ENCODE measurements at regions not wholly inside any gene's neighbourhood (a gene's known extent, or its start where the extent isn't known, plus 50 kb on each side); places are given as distances from the start of the nearest gene placed in this dataset.
A peak's percentile ranks its signal among the peaks of the same experiment; 100 is the strongest.

DNA sequence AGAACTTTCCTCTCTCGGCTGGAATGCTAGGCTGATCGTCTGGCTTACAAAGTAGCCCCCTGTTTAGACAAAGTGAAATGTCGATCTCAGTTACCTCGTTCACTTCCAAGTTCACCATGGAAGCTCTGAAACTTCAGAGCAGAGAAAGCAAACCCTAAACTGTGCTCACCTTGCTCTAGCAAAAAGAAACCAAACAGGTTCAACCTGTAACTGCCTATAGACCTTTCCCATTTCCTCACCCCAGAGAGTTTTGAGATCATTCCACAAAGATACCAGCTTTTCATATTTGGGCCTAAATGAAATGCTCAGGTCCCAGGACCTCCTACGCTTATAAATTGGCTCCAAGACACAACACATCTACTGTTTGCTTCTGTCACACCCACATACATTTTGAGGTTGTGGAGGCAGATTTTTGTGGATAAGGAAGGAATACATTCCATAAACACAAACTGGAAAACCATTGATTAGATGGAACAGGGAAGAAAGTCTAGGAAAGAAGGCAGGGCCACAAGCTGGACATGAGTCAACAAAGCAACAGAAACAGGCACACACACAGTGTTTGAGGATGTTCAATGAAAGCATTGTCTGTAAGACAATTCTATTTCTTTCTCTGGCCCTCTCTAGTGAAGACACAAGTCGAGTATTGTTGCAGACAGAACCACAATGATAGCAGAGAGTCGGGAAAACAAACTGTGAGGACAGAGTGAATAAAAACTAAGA lies 52.8 kb upstream of the TGIF1 start:
- TF ChIP-seq, protein P1, sequence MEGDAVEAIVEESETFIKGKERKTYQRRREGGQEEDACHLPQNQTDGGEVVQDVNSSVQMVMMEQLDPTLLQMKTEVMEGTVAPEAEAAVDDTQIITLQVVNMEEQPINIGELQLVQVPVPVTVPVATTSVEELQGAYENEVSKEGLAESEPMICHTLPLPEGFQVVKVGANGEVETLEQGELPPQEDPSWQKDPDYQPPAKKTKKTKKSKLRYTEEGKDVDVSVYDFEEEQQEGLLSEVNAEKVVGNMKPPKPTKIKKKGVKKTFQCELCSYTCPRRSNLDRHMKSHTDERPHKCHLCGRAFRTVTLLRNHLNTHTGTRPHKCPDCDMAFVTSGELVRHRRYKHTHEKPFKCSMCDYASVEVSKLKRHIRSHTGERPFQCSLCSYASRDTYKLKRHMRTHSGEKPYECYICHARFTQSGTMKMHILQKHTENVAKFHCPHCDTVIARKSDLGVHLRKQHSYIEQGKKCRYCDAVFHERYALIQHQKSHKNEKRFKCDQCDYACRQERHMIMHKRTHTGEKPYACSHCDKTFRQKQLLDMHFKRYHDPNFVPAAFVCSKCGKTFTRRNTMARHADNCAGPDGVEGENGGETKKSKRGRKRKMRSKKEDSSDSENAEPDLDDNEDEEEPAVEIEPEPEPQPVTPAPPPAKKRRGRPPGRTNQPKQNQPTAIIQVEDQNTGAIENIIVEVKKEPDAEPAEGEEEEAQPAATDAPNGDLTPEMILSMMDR (conservative IDR thresholded peaks at IDR 0.05; ENCODE audit: low read depth): no peak
- DNase-seq (ENCODE audit: low spot score): peak; percentile 15
- CTCF ChIA-PET: interaction anchor here (1.0 kb wide), 1 partner anchor 17 kb away, joined by 3 read pairs; no protein-coding TSS in a partner anchor
- no peak overlapping the region for H3K27ac ChIP-seq
- POLR2A ChIA-PET (ENCODE audit: low non-redundant PET): no interaction called here

DNA sequence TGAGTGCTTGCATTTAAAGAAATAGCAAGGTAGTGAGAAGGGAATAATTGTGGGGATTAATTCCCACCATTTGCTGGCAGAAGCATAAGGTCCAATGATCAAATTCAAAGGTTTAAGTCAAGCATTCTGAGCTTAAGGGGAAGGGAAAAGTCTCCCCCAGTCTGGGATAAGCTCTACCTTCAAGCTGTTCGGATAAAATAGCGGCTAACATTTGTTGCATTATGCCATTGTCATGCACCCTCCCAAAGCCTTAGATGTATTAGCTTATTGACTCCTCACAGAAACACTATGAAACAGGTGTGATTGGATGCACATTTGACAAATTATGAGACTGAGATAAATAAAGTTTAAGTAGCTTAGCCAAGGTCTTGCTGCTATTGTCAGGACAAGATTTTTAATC lies 52.2 kb upstream of the TGIF1 start:
- ChIA-PET POLR2A (ENCODE audit: low non-redundant PET) (no interaction called here), CTCF (interaction anchor here (1.0 kb wide), 1 partner anchor 18 kb away, joined by 3 read pairs; no protein-coding TSS in a partner anchor)
- TF ChIP-seq, protein P1 (conservative IDR thresholded peaks at IDR 0.05; ENCODE audit: low read depth): no peak
- no peak for DNase-seq (ENCODE audit: low spot score)
- H3K27ac ChIP-seq: no peak overlapping the region
